ENCODE measurements at regions not wholly inside any gene's neighbourhood (a gene's known extent, or its start where the extent isn't known, plus 50 kb on each side); places are given as distances from the start of the nearest gene placed in this dataset.

DNA sequence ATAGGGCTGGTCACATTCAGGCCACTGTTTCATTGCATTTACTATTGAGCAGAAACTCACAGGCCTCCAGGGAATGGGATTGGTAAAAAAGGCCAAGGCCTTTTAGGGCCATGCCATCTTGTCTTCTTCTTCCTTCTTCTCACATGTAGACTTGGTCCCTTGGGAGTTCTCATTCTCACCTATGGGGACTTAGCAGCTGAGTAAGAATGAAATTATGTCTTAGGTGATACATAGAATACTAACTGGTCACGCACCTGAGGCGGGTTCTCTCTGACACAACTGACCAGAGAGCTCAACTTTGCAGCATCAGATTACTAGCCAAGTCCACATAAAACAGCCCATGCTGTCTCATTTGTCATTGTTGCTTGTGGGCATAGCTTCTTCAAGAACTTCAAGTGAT, 641.8 kb downstream of the EFNA5 start:
- Histone ChIP-seq H3K9me3 (ENCODE audit: control insufficient read depth, low read depth, low read length) (no peaks in the 10 kb centered on the region), H2AFZ (ENCODE audit: control insufficient read depth, low read length) (no peak overlapping the region), H3K4me3 (ENCODE audit: control insufficient read depth in 2 of 3, extremely low read depth in 1 of 3, insufficient read depth in 2 of 3, low read depth in 1 of 3, low read length in 3 of 3) (no peak overlapping the region), H4K20me1 (ENCODE audit: control insufficient read depth, extremely low read depth, insufficient read depth, low read length) (no peaks in the 10 kb centered on the region), H3K79me2 (ENCODE audit: control insufficient read depth, insufficient read depth, low read length) (no peaks in the 10 kb centered on the region), H3K9ac (ENCODE audit: control insufficient read depth, extremely low read depth, insufficient read depth, low read length) (no peak overlapping the region), H3K4me1 (ENCODE audit: control insufficient read depth, extremely low read depth, insufficient read depth, low read length) (no peaks in the 10 kb centered on the region), H3K9me1 (ENCODE audit: control insufficient read depth, extremely low read depth, insufficient read depth, low read length) (no peaks in the 10 kb centered on the region), H3K27me3 (ENCODE audit: control insufficient read depth, extremely low read depth, insufficient read depth, low read length) (no peaks in the 10 kb centered on the region), H3K4me2 (ENCODE audit: control insufficient read depth, extremely low read depth, insufficient read depth, low read depth, low read length) (no peak overlapping the region), H3K27ac (ENCODE audit: control insufficient read depth, insufficient read depth, low read length) (no peak overlapping the region), H3K36me3 (ENCODE audit: control insufficient read depth in 2 of 2, extremely low read depth in 1 of 2, insufficient read depth in 2 of 2, low read length in 2 of 2) (no peaks in the 10 kb centered on the region)
- no peak for FAIRE-seq
- dilution Hi-C loops (cut with MboI; ENCODE audit: extremely low pct_ligation_motif_present, low sequenced_read_pairs), result no loop called here
- DNase-seq (ENCODE audit: low read depth, low spot score), result no peak
- TF ChIP-seq, protein P1, sequence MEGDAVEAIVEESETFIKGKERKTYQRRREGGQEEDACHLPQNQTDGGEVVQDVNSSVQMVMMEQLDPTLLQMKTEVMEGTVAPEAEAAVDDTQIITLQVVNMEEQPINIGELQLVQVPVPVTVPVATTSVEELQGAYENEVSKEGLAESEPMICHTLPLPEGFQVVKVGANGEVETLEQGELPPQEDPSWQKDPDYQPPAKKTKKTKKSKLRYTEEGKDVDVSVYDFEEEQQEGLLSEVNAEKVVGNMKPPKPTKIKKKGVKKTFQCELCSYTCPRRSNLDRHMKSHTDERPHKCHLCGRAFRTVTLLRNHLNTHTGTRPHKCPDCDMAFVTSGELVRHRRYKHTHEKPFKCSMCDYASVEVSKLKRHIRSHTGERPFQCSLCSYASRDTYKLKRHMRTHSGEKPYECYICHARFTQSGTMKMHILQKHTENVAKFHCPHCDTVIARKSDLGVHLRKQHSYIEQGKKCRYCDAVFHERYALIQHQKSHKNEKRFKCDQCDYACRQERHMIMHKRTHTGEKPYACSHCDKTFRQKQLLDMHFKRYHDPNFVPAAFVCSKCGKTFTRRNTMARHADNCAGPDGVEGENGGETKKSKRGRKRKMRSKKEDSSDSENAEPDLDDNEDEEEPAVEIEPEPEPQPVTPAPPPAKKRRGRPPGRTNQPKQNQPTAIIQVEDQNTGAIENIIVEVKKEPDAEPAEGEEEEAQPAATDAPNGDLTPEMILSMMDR (optimal IDR thresholded peaks at IDR 0.05 in 1 of 3, IDR thresholded peaks at IDR 0.05 in 1 of 3, conservative IDR thresholded peaks at IDR 0.05 in 1 of 3; ENCODE audit: extremely low read depth in 1 of 3, insufficient read depth in 2 of 3, low read length in 3 of 3), result no peak

DNA sequence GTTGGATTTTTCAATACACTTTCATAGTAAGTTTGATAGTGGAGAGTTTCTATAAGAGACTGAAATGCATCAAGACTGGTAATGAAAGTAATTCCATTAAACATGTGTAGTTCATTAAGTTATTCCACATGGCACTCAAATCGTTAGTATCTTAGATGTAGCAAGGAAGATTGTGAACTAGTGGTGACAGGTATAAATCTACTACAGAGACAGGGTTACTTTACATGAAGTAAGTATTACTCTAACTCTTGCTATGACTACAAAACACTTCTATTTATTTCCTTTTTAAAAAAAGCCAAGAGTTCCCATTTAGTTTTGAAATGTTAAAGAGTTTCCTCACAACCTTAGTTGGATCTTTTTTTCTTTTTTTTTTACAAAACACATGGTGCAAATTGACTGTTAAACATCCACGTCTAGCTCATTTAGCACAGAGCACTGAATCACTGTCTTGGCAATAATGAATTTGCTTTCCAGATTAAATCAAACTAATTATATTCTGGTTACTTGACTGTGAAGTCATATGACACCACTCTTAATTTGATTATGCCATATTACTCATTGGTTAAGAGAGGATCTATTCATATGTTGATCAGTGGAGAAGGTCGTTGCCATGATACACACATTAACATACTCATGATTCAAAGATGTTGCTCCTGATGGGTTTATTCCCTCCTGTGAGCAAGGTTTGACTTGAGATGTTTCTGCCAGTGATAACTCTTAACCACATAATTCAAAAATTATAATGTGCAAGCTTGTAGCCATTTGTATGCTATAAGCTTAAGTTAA, 644.8 kb downstream of the EFNA5 start:
- TF ChIP-seq EZH2 (IDR thresholded peaks at IDR 0.05; ENCODE audit: low read length), result no peak
- TF ChIP-seq, protein P1 (optimal IDR thresholded peaks at IDR 0.05 in 1 of 3, IDR thresholded peaks at IDR 0.05 in 1 of 3, conservative IDR thresholded peaks at IDR 0.05 in 1 of 3; ENCODE audit: extremely low read depth in 1 of 3, insufficient read depth in 2 of 3, low read length in 3 of 3), result no peak
- Histone ChIP-seq H3K4me1 (ENCODE audit: control insufficient read depth, extremely low read depth, insufficient read depth, low read length) (no peaks in the 10 kb centered on the region), H3K9me3 (ENCODE audit: control insufficient read depth, low read depth, low read length) (no peaks in the 10 kb centered on the region), H3K4me2 (ENCODE audit: control insufficient read depth, extremely low read depth, insufficient read depth, low read depth, low read length) (no peak overlapping the region), H3K27ac (ENCODE audit: control insufficient read depth, insufficient read depth, low read length) (no peak overlapping the region), H3K79me2 (ENCODE audit: control insufficient read depth, insufficient read depth, low read length) (no peaks in the 10 kb centered on the region), H3K27me3 (ENCODE audit: control insufficient read depth, extremely low read depth, insufficient read depth, low read length) (no peaks in the 10 kb centered on the region), H3K36me3 (ENCODE audit: control insufficient read depth in 2 of 2, extremely low read depth in 1 of 2, insufficient read depth in 2 of 2, low read length in 2 of 2) (no peaks in the 10 kb centered on the region), H3K9me1 (ENCODE audit: control insufficient read depth, extremely low read depth, insufficient read depth, low read length) (no peaks in the 10 kb centered on the region), H3K4me3 (ENCODE audit: control insufficient read depth in 2 of 3, extremely low read depth in 1 of 3, insufficient read depth in 2 of 3, low read depth in 1 of 3, low read length in 3 of 3) (no peak overlapping the region), H3K9ac (ENCODE audit: control insufficient read depth, extremely low read depth, insufficient read depth, low read length) (no peak overlapping the region), H4K20me1 (ENCODE audit: control insufficient read depth, extremely low read depth, insufficient read depth, low read length) (no peaks in the 10 kb centered on the region), H2AFZ (ENCODE audit: control insufficient read depth, low read length) (no peak overlapping the region)
- FAIRE-seq, result no peak
- dilution Hi-C loops (cut with MboI; ENCODE audit: extremely low pct_ligation_motif_present, low sequenced_read_pairs), result no loop called here
- no peak for DNase-seq (ENCODE audit: low read depth, low spot score)
